Osteoblast (primary cell): ENCODE measurements at regions not wholly inside any gene's neighbourhood (a gene's known extent, or its start where the extent isn't known, plus 50 kb on each side); places are given as distances from the start of the nearest gene placed in this dataset.

ENCODE experiments used
- DNase-seq: peaks from one replicate; pipeline ENCODE4 v3.0.0; 2011; ENCODE audit warnings: low spot score, mixed read lengths; ENCODE audit not compliant: insufficient read length; ENCODE audit errors: missing footprints
- H2AFZ ChIP-seq: 2 replicates; pipeline ENCODE4 v1.6.0; 2011; ENCODE audit warnings: mild to moderate bottlenecking, low read length
- H3K27ac ChIP-seq: 2 replicates; pipeline ENCODE4 v1.5.1; 2011; ENCODE audit warnings: mild to moderate bottlenecking, low read depth, low read length, moderate library complexity
- H3K27me3 ChIP-seq: 2 replicates; pipeline ENCODE4 v1.6.0; 2012; ENCODE audit warnings: mild to moderate bottlenecking, control low read depth, inconsistent platforms, low read length, moderate library complexity; ENCODE audit not compliant: insufficient read depth
- H3K36me3 ChIP-seq: 2 replicates; pipeline ENCODE4 v1.5.1; 2011; ENCODE audit warnings: mild to moderate bottlenecking, low read length, control low read depth, moderate library complexity; ENCODE audit not compliant: insufficient read depth
- H3K4me1 ChIP-seq: 2 replicates; pipeline ENCODE4 v1.5.1; 2011; ENCODE audit warnings: mild to moderate bottlenecking, low read length, control low read depth, moderate library complexity; ENCODE audit not compliant: insufficient read depth
- H3K4me2 ChIP-seq: 2 replicates; pipeline ENCODE4 v1.6.0; 2011; ENCODE audit warnings: mild to moderate bottlenecking, low read length; ENCODE audit not compliant: insufficient read depth
- H3K4me3 ChIP-seq: fragments of 200-600 bp; sonication (generic); 3 replicates; pipeline ENCODE4 v1.5.1; 2012; ENCODE audit warnings: mild to moderate bottlenecking, low read length, inconsistent platforms; ENCODE audit not compliant: insufficient read depth
- H3K79me2 ChIP-seq: 2 replicates; pipeline ENCODE4 v1.6.0; 2012; ENCODE audit warnings: mild to moderate bottlenecking, low read length, control low read depth, inconsistent platforms; ENCODE audit not compliant: insufficient read depth
- H3K9me3 ChIP-seq: 2 replicates; pipeline ENCODE4 v1.5.1; 2011; ENCODE audit warnings: low read depth, low read length, control low read depth
- H4K20me1 ChIP-seq: 2 replicates; pipeline ENCODE4 v1.6.0; 2012; ENCODE audit warnings: mild to moderate bottlenecking, low read length, control low read depth; ENCODE audit not compliant: insufficient read depth
- TF ChIP-seq, protein P1 (sequence below): IDR thresholded peaks from 2 replicates; pipeline ENCODE4 v1.5.1; 2011; ENCODE audit warnings: mild to moderate bottlenecking, low read depth, low read length, moderate library complexity; ENCODE audit errors: extremely low read depth

DNA sequence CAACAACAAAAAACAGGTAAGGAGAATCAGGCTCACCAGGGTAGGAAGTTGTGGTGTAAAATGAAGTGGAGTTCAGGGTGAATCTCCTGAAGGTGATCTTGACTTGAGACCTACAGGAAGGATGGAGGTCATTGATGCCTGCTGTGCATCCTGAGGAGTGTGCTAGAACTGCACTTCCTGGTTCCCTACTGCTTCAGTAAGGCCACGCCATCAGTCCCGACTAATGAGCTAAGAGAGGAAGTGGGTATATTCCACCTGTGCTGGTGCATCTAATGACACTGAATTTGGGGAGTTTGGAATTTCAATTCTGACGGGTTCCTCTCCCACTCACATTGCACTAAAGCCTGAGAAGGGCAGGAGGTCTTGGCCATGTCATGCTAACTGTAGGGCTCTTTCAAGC is 349.3 kb upstream of the SLC14A2 start:
- H3K27me3 ChIP-seq: no peaks in the 10 kb centered on the region
- TF ChIP-seq, protein P1, sequence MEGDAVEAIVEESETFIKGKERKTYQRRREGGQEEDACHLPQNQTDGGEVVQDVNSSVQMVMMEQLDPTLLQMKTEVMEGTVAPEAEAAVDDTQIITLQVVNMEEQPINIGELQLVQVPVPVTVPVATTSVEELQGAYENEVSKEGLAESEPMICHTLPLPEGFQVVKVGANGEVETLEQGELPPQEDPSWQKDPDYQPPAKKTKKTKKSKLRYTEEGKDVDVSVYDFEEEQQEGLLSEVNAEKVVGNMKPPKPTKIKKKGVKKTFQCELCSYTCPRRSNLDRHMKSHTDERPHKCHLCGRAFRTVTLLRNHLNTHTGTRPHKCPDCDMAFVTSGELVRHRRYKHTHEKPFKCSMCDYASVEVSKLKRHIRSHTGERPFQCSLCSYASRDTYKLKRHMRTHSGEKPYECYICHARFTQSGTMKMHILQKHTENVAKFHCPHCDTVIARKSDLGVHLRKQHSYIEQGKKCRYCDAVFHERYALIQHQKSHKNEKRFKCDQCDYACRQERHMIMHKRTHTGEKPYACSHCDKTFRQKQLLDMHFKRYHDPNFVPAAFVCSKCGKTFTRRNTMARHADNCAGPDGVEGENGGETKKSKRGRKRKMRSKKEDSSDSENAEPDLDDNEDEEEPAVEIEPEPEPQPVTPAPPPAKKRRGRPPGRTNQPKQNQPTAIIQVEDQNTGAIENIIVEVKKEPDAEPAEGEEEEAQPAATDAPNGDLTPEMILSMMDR: no peak
- no peaks in the 10 kb centered on the region for H4K20me1 ChIP-seq
- no peak overlapping the region for H2AFZ ChIP-seq
- no peak overlapping the region for H3K27ac ChIP-seq
- H3K4me1 ChIP-seq: no peaks in the 10 kb centered on the region
- H3K9me3 ChIP-seq: no peaks in the 10 kb centered on the region
- H3K4me2 ChIP-seq: no peak overlapping the region
- H3K4me3 ChIP-seq: no peak overlapping the region
- H3K36me3 ChIP-seq: no peaks in the 10 kb centered on the region
- DNase-seq: no peak
- no peaks in the 10 kb centered on the region for H3K79me2 ChIP-seq

GRCh38 chr18:45267622-45268021 is 347.7 kb upstream of the SLC14A2 start:
- H3K27me3 ChIP-seq: no peaks in the 10 kb centered on the region
- no peaks in the 10 kb centered on the region for H3K79me2 ChIP-seq
- no peaks in the 10 kb centered on the region for H3K9me3 ChIP-seq
- H3K36me3 ChIP-seq: no peaks in the 10 kb centered on the region
- no peak overlapping the region for H3K4me3 ChIP-seq
- DNase-seq: no peak
- H3K4me2 ChIP-seq: no peak overlapping the region
- H3K4me1 ChIP-seq: no peaks in the 10 kb centered on the region
- H2AFZ ChIP-seq: no peak overlapping the region
- TF ChIP-seq, protein P1: no peak
- no peaks in the 10 kb centered on the region for H4K20me1 ChIP-seq
- no peak overlapping the region for H3K27ac ChIP-seq

GRCh38 chr18:45268583-45268982 is 346.7 kb upstream of the SLC14A2 start:
- H2AFZ ChIP-seq: no peak overlapping the region
- no peaks in the 10 kb centered on the region for H3K9me3 ChIP-seq
- H3K4me3 ChIP-seq: no peak overlapping the region
- H3K36me3 ChIP-seq: no peaks in the 10 kb centered on the region
- no peak for DNase-seq
- no peak overlapping the region for H3K27ac ChIP-seq
- H3K4me1 ChIP-seq: no peaks in the 10 kb centered on the region
- H3K79me2 ChIP-seq: no peaks in the 10 kb centered on the region
- H3K4me2 ChIP-seq: no peak overlapping the region
- H4K20me1 ChIP-seq: no peaks in the 10 kb centered on the region
- TF ChIP-seq, protein P1: no peak
- no peaks in the 10 kb centered on the region for H3K27me3 ChIP-seq

GRCh38 chr18:45270289-45270771 is 344.9 kb upstream of the SLC14A2 start:
- TF ChIP-seq, protein P1: no peak

More at GRCh38 chr18:45270289-45270771, 344.9 kb upstream of the SLC14A2 start:
- no peak overlapping the region for H3K27ac ChIP-seq
- no peak overlapping the region for H3K4me3 ChIP-seq
- no peak for DNase-seq
- H3K79me2 ChIP-seq: no peaks in the 10 kb centered on the region
- no peaks in the 10 kb centered on the region for H3K27me3 ChIP-seq
- no peaks in the 10 kb centered on the region for H3K4me1 ChIP-seq
- H2AFZ ChIP-seq: no peak overlapping the region
- no peaks in the 10 kb centered on the region for H3K9me3 ChIP-seq
- no peaks in the 10 kb centered on the region for H3K36me3 ChIP-seq
- H4K20me1 ChIP-seq: no peaks in the 10 kb centered on the region
- no peak overlapping the region for H3K4me2 ChIP-seq
